NCI-H2171 (cell line): ENCODE measurements at regions not wholly inside any gene's neighbourhood (a gene's known extent, or its start where the extent isn't known, plus 50 kb on each side); places are given as distances from the start of the nearest gene placed in this dataset.

Experiments
- DNase-seq: peaks from one replicate; lab custom pipeline; 2025; lab: John Stamatoyannopoulos, UW

GRCh38 chr11:69348414-69349235 lies 54.7 kb downstream of the MYEOV start:
- DNase-seq: no peak

- DNase-seq: no peak
These were observed 56.1 kb downstream of the MYEOV start for GRCh38 chr11:69350040-69350439.

DNA sequence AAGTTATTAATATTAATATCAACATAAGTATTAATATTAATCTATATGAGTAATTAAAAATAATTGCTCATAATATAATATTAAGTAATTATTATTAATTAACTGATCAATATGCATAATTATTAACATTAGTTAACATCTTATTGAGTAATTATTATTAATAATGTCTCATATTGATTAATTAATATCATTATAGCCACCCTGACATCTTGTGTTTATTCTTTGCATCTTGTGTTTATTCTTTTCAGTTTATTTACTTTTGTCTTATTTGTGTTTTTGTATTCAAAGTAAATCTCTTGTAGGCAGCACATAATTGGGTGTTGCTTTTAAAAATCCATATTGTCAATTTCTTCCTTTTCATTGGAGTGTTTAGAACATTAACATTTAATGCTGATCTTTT lies 56.6 kb downstream of the MYEOV start:
- no peak for DNase-seq

GRCh38 chr11:69351460-69351859 lies 57.5 kb downstream of the MYEOV start:
- DNase-seq: no peak

GRCh38 chr11:69352166-69352565 lies 58.2 kb downstream of the MYEOV start:
- DNase-seq: no peak

DNA sequence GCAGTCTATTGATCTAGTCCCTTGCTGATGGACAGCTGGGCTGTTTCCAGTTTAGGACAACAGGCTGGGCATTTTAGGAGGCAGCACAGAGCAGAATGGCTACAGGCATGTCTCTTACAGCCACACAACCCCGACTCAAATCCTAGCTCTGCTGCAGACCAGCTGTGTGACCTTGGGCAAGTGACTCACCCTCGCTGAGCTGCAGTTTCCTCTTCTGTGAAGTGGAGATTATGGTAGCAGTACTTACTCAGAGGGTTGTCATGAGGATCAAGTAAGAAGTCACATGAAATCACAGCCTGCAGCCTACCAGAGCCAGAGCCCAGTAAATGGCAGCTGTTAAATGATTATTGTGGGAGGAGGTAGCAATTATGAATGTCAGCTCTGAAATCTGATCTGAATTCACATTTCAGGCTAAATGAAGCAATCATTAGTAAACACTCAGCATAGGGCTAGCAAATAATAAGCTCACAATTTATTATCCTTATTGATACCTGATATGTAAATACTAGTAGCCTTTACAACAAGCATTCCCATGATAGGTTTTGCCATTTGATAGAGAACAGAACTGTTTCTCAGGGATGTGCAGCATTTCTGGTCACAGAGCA lies 58.9 kb downstream of the MYEOV start:
- peak; percentile 52 for DNase-seq

GRCh38 chr11:69353696-69354544 lies 60.0 kb downstream of the MYEOV start:
- peak; percentile 95 for DNase-seq

DNA sequence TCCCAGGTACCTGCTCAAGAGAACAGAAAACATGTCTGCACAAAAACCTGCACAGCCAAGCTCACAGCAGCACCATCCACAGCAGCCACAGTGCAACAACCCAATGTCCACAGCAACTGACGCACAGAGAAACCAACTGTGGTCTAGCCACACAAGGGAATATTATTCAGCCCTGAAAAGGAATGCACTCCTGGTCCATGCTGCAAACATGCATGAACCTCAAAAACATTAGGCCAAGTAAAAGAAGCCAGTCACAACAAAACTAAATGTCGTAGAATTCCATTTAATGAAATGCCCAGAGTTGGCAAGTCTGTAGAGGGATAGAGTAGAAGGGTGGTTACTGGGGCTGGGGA lies 60.6 kb downstream of the MYEOV start:
- no peak for DNase-seq

DNA sequence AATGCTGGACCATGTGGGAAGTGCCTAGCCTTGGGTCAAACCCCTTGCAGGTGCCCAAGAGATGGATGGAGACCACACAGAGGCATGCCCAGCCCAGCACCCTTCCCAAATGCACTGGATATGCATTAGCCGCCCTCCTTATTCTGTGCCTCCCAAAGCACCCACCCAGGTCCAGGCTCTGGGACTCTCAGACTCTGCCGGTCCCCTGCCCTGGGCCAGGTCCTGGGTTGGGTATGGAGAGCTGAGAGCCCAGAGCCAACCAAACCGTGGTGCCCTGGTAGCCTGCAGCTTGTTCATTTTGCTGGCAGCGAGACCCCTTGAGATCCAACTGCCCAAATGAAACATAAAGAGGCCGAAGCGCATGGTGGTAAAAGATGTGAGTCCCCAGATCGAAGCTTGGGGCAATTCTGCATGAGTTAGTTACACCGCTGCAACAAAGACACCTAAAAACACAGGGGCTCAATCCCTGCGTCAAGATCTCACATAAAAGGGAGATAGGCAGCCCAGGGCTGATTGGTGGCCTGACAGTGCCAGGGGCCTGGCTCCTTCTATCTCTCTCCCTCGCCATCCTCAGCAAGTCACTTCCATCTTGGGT lies 61.5 kb downstream of the MYEOV start:
- no peak for DNase-seq

DNA sequence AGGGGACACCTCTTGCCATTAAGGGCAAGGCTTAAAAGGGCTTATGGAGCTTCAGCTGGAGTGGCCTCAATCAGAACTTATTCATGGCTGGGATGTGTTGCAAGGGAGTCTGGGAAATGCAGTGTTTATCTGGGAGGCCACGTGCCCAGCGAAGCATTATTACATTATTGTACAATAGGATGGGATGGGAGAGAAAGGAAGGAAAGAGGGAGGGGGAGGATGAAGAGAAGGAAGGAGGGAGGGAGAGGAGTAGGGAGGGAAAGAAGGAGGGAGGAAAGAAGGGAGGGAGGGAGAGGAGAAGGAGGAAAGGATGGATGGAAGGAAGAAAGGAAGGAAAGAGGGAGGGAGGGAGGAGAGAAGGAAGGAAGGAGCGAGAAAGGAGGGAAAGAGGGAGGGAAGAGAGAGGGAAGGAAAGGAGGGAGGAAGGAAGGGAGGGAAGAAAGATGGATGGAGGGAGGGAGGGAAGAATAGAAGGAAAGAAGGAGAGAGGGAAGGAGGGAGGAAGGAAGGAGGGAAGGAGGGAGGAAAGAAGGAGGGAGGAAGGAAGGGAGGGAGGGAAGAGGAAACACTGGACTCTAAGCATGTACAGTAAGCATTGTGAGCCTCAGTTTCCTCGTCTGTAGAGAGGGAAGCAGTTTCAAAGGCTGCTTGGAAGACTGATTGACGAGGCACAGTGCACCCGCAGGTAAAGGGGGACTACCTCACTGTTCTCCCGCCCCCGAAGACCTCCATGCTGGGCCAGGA lies 62.2 kb downstream of the MYEOV start:
- no peak for DNase-seq

- DNase-seq: no peak
These were observed 62.9 kb downstream of the MYEOV start for GRCh38 chr11:69356703-69357457.

DNA sequence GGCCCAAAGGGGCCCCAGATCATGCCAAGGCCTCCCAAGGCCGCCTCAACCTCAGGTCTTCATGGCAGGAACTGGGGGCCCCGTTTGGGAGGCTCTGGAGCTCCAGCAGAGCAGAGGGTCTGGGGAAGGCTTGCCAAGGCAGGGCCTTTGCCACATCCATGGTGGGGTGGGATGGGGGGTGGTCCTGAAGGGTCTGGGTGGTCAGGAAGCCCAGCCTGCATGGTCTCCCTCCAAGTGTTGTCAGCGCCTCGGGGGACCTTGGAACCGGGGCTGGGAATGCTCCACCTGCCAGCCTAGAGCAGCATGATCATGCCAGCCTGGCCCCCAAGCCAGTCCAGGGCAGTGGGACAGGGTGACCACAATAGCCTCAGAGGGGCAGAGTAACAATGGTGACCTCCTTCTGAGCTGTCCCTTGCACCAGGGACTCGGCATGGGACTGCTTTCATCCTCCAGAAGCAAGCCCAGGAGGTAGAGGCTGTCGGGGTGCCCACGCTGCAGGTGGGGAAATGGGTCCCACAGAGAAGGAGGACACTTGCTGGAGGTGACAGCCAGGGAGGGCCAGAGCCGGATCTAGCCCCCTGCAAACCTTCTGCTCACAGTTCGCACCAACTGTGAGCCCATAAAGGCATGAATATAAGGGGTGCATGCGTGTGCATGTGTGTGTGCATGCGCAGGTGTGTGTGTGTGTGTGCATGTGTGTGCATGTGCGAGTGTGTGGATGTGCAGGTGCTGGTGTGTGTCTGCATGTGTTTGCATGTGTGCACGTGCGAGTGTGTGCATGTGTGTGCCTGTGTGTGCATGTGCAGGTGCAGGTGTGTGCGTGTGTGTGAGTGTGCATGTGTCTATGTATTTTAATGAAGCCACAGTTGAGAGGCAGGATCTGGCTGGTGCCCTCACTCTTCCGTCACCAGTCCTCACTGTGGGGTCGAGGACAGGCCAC lies 63.8 kb downstream of the MYEOV start:
- DNase-seq: no peak

- no peak for DNase-seq
These were observed 64.6 kb downstream of the MYEOV start for GRCh38 chr11:69358398-69359020.

GRCh38 chr11:69359735-69360480 lies 66.0 kb downstream of the MYEOV start:
- no peak for DNase-seq

DNA sequence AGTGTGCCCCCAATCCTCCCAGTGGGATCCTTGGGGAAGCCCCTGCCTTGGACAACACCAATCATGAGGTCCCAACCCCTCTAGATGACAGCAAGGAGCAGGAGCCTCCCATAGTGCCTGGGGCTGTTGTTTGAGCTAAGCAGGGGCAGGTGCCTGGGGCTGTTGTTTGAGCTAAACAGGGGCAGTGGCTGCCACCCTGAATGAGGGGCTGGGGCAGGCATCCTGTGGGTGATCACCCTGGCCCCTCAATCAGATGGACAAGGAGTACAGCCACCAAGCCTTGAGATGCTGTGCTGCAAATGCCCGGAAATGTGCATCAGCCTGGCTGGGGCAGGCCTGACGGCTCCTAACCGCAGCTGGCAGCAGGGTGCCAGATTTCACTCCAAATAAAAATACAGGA lies 66.7 kb downstream of the MYEOV start:
- DNase-seq: no peak

DNA sequence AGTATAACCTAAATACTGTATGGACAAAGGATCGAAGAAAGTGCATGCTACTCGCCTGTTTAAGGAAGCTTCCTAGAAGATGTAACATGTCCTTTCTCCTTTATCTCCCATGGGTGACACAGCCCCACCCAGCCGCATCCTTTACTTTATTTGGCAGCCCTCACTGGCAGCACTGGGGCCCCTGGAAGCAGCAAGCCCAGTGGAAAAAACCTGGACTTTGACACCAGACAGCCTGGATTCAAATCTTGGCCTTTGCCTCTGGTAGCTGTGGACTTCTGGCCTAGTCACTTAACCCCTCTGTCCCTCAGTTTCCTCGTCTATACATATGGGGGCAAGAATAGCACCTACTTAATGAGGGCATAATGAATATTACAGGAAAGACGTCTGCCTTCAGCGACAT lies 67.1 kb downstream of the MYEOV start:
- no peak for DNase-seq

DNA sequence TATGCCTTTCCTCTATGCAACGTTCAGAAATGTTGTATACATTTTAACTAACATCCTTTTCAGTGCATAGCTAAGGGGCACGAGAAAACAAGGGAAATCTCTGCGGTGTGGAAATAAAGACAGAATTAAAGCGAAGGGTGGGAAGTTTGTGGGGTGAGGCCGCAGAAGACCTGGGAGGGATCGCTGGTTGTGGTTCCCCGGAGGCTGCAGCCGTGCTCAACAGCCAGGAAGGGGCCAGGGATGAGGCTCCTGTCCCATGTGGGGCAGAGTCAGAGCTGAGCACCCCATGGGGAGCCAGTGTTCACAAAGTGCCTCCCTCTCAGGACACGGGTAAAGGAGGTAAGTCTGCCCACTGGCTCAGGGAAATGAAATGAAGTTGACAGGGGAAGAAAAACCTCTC lies 67.5 kb downstream of the MYEOV start:
- no peak for DNase-seq

DNA sequence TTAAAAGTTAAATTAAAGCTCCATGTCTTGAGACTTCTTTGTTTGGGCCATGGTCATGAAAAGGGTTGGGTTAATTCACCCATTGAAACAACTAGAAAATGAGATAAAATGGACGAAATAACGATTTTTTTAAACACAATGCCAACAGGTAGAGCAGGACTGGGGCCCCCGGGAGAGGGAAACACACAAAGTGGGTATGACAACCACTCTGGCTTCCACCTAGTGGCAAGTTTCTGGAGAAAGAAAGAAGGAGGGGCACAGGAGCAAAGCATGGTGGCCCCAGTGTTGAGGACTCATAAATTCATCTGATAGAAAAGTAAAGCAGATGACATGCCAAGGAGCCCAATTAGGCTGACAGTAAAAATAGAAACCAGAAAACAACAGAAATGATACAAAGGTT lies 68.4 kb downstream of the MYEOV start:
- DNase-seq: no peak

DNA sequence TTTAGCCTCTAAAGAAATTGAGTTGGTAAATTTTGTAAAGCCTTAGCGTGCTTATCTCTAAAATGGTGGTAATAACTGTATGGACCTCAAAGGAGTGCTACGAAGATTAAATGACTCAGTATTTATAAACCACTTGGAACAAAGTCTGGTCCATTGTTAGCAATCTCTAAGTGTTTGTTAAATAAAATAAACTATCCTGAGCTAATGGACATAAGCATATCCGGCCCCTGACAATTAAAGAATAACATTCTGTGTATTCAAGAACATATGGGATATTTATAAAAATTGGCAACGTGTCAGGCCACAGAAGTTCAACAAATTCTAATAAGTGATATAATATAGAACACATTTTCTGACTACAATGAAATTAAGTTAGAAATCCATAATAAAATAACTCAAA lies 71.0 kb downstream of the MYEOV start:
- DNase-seq: no peak
